Glutamatergic neuron (in vitro differentiated cells): ENCODE measurements at regions not wholly inside any gene's neighbourhood (a gene's known extent, or its start where the extent isn't known, plus 50 kb on each side); places are given as distances from the start of the nearest gene placed in this dataset.

ENCODE experiments used
- DNase-seq: peaks from one replicate; pipeline ENCODE4 v3.0.0; 2022
- H3K27ac Mint-ChIP-seq: one replicate; pipeline ENCODE4 v1.8.0; 2020; ENCODE audit warnings: mild to moderate bottlenecking, mixed read lengths, inconsistent platforms; ENCODE audit not compliant: unreplicated experiment
- H3K27me3 Mint-ChIP-seq: one replicate; pipeline ENCODE4 v1.8.0; 2020; ENCODE audit warnings: mild to moderate bottlenecking, moderate library complexity, mixed read lengths, inconsistent platforms; ENCODE audit not compliant: unreplicated experiment
- H3K36me3 Mint-ChIP-seq: one replicate; pipeline ENCODE4 v1.8.0; 2020; ENCODE audit warnings: mild to moderate bottlenecking, mixed read lengths, inconsistent platforms; ENCODE audit not compliant: unreplicated experiment
- H3K4me1 Mint-ChIP-seq: one replicate; pipeline ENCODE4 v1.8.0; 2020; ENCODE audit warnings: mild to moderate bottlenecking, low read depth, mixed read lengths, inconsistent platforms; ENCODE audit not compliant: unreplicated experiment
- H3K4me3 Mint-ChIP-seq: one replicate; pipeline ENCODE4 v1.8.0; 2020; ENCODE audit warnings: mild to moderate bottlenecking, mixed read lengths, inconsistent platforms; ENCODE audit not compliant: unreplicated experiment
- H3K9me3 Mint-ChIP-seq: one replicate; pipeline ENCODE4 v1.8.0; 2020; ENCODE audit warnings: mild to moderate bottlenecking, moderate library complexity, mixed read lengths, inconsistent platforms; ENCODE audit not compliant: unreplicated experiment
- TF ChIP-seq, protein P1 (sequence below): fragments of 200-600 bp; sonication (generic); IDR thresholded peaks from one replicate; pipeline ENCODE4 v1.5.0; 2021; ENCODE audit not compliant: partially characterized antibody, unreplicated experiment

- H3K27ac Mint-ChIP-seq = no peak overlapping the region
- no peak overlapping the region for H3K4me3 Mint-ChIP-seq
- H3K27me3 Mint-ChIP-seq = no peaks in the 10 kb centered on the region
- no peaks in the 10 kb centered on the region for H3K36me3 Mint-ChIP-seq
- H3K4me1 Mint-ChIP-seq = no peaks in the 10 kb centered on the region
- no peak for DNase-seq
- TF ChIP-seq, protein P1, sequence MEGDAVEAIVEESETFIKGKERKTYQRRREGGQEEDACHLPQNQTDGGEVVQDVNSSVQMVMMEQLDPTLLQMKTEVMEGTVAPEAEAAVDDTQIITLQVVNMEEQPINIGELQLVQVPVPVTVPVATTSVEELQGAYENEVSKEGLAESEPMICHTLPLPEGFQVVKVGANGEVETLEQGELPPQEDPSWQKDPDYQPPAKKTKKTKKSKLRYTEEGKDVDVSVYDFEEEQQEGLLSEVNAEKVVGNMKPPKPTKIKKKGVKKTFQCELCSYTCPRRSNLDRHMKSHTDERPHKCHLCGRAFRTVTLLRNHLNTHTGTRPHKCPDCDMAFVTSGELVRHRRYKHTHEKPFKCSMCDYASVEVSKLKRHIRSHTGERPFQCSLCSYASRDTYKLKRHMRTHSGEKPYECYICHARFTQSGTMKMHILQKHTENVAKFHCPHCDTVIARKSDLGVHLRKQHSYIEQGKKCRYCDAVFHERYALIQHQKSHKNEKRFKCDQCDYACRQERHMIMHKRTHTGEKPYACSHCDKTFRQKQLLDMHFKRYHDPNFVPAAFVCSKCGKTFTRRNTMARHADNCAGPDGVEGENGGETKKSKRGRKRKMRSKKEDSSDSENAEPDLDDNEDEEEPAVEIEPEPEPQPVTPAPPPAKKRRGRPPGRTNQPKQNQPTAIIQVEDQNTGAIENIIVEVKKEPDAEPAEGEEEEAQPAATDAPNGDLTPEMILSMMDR = no peak
- H3K9me3 Mint-ChIP-seq = no peaks in the 10 kb centered on the region
These were observed 373.1 kb upstream of the GNPDA2 start for GRCh38 chr4:45099471-45099870.

GRCh38 chr4:45094684-45095083 is 368.3 kb upstream of the GNPDA2 start:
- Mint-ChIP-seq H3K36me3 (peaks cover 16% of the 10 kb centered on the region), H3K4me1 (no peaks in the 10 kb centered on the region), H3K27me3 (no peaks in the 10 kb centered on the region), H3K4me3 (no peak overlapping the region), H3K9me3 (peaks cover 2% of the 10 kb centered on the region), H3K27ac (no peak overlapping the region)
- no peak for DNase-seq
- TF ChIP-seq, protein P1 = no peak

DNA sequence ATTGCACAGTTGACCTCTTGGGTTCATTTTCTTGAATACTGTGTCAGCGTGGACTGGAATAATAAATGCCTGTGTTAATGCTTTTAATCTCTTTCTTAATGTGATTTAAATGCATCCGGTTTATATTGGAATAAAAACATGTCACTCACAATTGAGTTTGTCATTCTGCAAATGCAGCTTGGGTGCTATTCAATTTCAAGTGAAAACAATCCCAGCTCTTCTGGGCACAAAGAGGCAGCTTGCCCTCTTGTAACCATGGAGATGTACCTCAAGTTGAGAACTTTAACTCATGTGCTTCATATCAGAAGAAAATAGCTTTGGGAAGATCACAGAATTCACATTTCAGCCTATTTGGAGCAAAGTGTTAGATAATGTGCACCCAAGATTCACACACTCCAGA is 355.7 kb upstream of the GNPDA2 start:
- TF ChIP-seq, protein P1 = no peak
- no peaks in the 10 kb centered on the region for H3K4me1 Mint-ChIP-seq
- no peaks in the 10 kb centered on the region for H3K36me3 Mint-ChIP-seq
- DNase-seq = no peak
- no peak overlapping the region for H3K4me3 Mint-ChIP-seq
- H3K27me3 Mint-ChIP-seq = no peaks in the 10 kb centered on the region
- no peak overlapping the region for H3K27ac Mint-ChIP-seq
- no peaks in the 10 kb centered on the region for H3K9me3 Mint-ChIP-seq

DNA sequence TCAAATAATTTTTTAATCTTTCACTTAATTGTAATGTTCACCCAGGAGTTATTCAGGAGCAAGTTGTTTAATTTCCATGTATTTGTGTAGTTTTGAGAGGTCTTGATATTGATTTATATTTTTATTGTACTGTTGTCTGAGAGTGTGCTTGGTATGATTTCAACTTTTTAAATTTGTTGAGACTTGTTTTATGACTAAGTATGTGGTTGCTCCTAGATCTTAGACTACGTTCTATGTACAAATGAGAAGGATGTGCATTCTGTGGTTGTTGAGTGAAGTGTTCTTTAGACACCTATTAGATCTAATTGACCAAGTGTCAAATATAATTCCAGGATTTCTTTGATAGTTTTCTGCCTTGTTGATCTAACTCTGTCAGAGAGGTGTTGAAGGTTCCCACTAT is 353.3 kb upstream of the GNPDA2 start:
- no peaks in the 10 kb centered on the region for H3K9me3 Mint-ChIP-seq
- no peaks in the 10 kb centered on the region for H3K27me3 Mint-ChIP-seq
- H3K4me1 Mint-ChIP-seq = no peaks in the 10 kb centered on the region
- H3K4me3 Mint-ChIP-seq = no peak overlapping the region
- no peak for DNase-seq
- H3K36me3 Mint-ChIP-seq = no peaks in the 10 kb centered on the region
- H3K27ac Mint-ChIP-seq = no peak overlapping the region
- TF ChIP-seq, protein P1 = no peak

GRCh38 chr4:45078201-45078600 is 351.8 kb upstream of the GNPDA2 start:
- no peaks in the 10 kb centered on the region for H3K36me3 Mint-ChIP-seq
- DNase-seq = no peak
- H3K4me1 Mint-ChIP-seq = no peaks in the 10 kb centered on the region
- TF ChIP-seq, protein P1 = no peak
- no peak overlapping the region for H3K4me3 Mint-ChIP-seq
- no peaks in the 10 kb centered on the region for H3K9me3 Mint-ChIP-seq
- no peaks in the 10 kb centered on the region for H3K27me3 Mint-ChIP-seq
- H3K27ac Mint-ChIP-seq = no peak overlapping the region
